Esophagus squamous epithelium (tissue), 5 donors: ENCODE measurements at regions not wholly inside any gene's neighbourhood (a gene's known extent, or its start where the extent isn't known, plus 50 kb on each side); places are given as distances from the start of the nearest gene placed in this dataset.

Source experiments
- DNase-seq: peaks from one replicate; lab custom pipeline; 2025; lab: John Stamatoyannopoulos, UW
- H3K27ac ChIP-seq, 4 donors: fragments of 200-600 bp; sonication (generic); one replicate each; pipeline ENCODE4 v1.5.1; 2016 to 2019; ENCODE audit warnings: mild to moderate bottlenecking in 1 of 4
- H3K27me3 ChIP-seq, 4 donors: fragments of 200-600 bp; sonication (generic); 1 replicate in 3 of 4; 2 replicates in 1 of 4; pipeline versions ENCODE4 v1.5.1 to v1.6.0; 2017 to 2021; ENCODE audit warnings: antibody characterized with exemption in 1 of 4
- H3K36me3 ChIP-seq, 3 donors: fragments of 200-600 bp; sonication (generic); one replicate each; pipeline ENCODE4 v1.5.1; 2016 to 2019
- H3K4me1 ChIP-seq, 3 donors: fragments of 200-600 bp; sonication (generic); one replicate each; pipeline ENCODE4 v1.5.1; 2017 to 2019
- H3K4me3 ChIP-seq, 4 donors: fragments of 200-600 bp; sonication (generic); 1 replicate in 3 of 4; 2 replicates in 1 of 4; pipeline ENCODE4 v1.5.1; 2016 to 2019; ENCODE audit warnings: mild to moderate bottlenecking in 2 of 4, moderate library complexity in 1 of 4
- H3K9me3 ChIP-seq, 3 donors: fragments of 200-600 bp; sonication (generic); one replicate each; pipeline ENCODE4 v1.5.1; 2016 to 2019
- POLR2A ChIP-seq, 4 donors: fragments of 450-650 bp; IDR thresholded peaks; one replicate each; pipeline ENCODE4 v1.6.1; 2017; ENCODE audit warnings: antibody characterized with exemption in 4 of 4, mild to moderate bottlenecking in 4 of 4, moderate library complexity in 3 of 4
- WGBS, 2 donors: methylation state at CpG; one replicate each; pipeline ENCODE4 v1.1.5; 2018; 5-methylcytosine and 5-hydroxymethylcytosine counted together
- intact Hi-C: fragments of 100-400 bp; cut with DNase I; formaldehyde crosslinking; loops from one replicate; pipeline ENCODE4 v1.15.0; 2022
- TF ChIP-seq, protein P1 (sequence below), 6 experiments: fragments of 450-650 bp in 4 of 6; fragments of 200-600 bp in 2 of 6; sonication (generic) in 2 of 6; IDR thresholded peaks; one replicate each; pipeline ENCODE4 v1.5.1; 2016 to 2019; ENCODE audit warnings: antibody characterized with exemption in 6 of 6, mild to moderate bottlenecking in 4 of 6, moderate library complexity in 4 of 6
- donor health status: DM: yes; HTN: yes; CAD: no.

DNA sequence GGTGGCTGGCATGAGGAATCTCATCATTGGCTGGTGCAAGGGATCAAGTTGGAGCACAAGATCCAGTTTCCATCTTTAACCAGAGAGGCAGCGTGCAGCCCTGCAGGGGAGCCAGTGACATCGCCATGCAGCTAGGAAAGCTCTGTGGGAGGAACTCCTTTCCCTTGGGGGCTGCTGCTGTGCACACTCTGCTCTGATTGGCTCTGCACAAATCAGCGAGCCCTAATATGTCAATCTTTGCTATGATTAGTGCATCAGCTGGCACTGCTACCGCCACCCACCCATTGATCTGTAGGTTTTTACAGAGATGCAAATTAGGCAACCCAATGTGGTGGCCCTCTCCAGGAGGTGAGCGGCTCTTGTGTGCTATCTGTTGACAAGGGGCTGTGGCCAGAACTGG is 262.6 kb downstream of the PCNX1 start:
- intact Hi-C loops = loop anchor here (10.0 kb wide), 1 partner anchor 135 kb away; no protein-coding TSS in a partner anchor
- no peak for TF ChIP-seq POLR2A (IDR thresholded peaks at IDR 0.05)
- TF ChIP-seq, protein P1, sequence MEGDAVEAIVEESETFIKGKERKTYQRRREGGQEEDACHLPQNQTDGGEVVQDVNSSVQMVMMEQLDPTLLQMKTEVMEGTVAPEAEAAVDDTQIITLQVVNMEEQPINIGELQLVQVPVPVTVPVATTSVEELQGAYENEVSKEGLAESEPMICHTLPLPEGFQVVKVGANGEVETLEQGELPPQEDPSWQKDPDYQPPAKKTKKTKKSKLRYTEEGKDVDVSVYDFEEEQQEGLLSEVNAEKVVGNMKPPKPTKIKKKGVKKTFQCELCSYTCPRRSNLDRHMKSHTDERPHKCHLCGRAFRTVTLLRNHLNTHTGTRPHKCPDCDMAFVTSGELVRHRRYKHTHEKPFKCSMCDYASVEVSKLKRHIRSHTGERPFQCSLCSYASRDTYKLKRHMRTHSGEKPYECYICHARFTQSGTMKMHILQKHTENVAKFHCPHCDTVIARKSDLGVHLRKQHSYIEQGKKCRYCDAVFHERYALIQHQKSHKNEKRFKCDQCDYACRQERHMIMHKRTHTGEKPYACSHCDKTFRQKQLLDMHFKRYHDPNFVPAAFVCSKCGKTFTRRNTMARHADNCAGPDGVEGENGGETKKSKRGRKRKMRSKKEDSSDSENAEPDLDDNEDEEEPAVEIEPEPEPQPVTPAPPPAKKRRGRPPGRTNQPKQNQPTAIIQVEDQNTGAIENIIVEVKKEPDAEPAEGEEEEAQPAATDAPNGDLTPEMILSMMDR (IDR thresholded peaks at IDR 0.05) = no peak
- Histone ChIP-seq H3K4me3 (no peak overlapping the region), H3K27ac (no peak overlapping the region), H3K36me3 (no peaks in the 10 kb centered on the region), H3K27me3 (peaks cover 0 to 9% (median 0%) of the 10 kb centered on the region in 4 donors), H3K4me1 (peaks cover 0 to 4% (median 0%) of the 10 kb centered on the region in 3 donors), H3K9me3 (no peaks in the 10 kb centered on the region)
- WGBS, 2 donors = 94 to 96% methylated on average over 4 of the region's 5 CpGs
- DNase-seq = no peak

DNA sequence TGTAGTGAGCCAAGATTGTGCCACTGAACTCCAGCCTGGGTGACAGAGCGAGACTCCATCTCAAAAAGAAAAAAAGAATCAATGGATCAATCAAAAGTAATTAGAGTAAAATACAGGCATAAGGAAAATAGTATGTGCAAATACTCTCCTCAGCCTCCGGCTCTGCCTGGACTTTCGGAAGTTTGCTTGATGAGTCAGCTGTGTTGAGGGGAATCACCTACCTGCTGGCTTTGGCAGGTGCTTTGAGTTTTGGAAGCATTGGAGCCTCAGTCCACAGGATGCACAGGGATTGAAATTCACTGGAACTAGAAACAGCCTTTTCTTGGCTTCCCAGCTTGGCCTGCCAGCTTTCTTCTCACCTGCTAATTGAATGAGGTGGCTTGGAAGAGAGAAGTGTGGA is 268.2 kb downstream of the PCNX1 start:
- WGBS, 2 donors = 37 to 51% methylated on average over 3 of the region's 3 CpGs
- Histone ChIP-seq H3K27ac (no peak overlapping the region), H3K36me3 (no peaks in the 10 kb centered on the region), H3K27me3 (peaks cover 0 to 9% (median 0%) of the 10 kb centered on the region in 4 donors), H3K4me3 (no peak overlapping the region), H3K4me1 (no peaks in the 10 kb centered on the region), H3K9me3 (no peaks in the 10 kb centered on the region)
- TF ChIP-seq, protein P1 (IDR thresholded peaks at IDR 0.05) = no peak
- TF ChIP-seq POLR2A (IDR thresholded peaks at IDR 0.05) = no peak
- no peak for DNase-seq
- intact Hi-C loops = no loop called here

DNA sequence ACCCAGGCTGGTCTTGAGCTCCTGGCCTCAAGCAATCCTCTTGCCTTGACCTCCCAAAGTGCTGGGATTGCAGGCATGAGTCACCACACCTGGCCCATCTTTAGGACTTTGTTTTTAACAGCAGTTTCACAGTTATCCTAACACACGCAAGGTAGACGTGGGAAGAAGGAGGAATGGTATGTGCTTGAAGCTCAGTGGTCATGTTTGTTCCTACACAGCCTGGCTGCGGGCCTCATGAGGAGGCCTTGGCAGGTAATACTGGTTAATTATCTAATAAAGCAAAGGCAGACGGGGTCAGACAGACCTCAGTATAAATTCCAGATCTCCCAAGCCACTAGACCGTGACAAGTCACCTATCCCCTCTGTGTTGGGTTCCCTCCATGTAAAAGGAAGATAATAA is 271.8 kb downstream of the PCNX1 start:
- Histone ChIP-seq H3K4me1 (no peaks in the 10 kb centered on the region), H3K27ac (no peak overlapping the region), H3K9me3 (no peaks in the 10 kb centered on the region), H3K4me3 (no peak overlapping the region), H3K27me3 (peaks cover 0 to 2% (median 0%) of the 10 kb centered on the region in 4 donors), H3K36me3 (no peaks in the 10 kb centered on the region)
- TF ChIP-seq, protein P1 (IDR thresholded peaks at IDR 0.05) = no peak
- no peak for TF ChIP-seq POLR2A (IDR thresholded peaks at IDR 0.05)
- no peak for DNase-seq
- intact Hi-C loops = no loop called here
- 78 to 91% methylated on average over 5 of the region's 5 CpGs for WGBS, 2 donors

DNA sequence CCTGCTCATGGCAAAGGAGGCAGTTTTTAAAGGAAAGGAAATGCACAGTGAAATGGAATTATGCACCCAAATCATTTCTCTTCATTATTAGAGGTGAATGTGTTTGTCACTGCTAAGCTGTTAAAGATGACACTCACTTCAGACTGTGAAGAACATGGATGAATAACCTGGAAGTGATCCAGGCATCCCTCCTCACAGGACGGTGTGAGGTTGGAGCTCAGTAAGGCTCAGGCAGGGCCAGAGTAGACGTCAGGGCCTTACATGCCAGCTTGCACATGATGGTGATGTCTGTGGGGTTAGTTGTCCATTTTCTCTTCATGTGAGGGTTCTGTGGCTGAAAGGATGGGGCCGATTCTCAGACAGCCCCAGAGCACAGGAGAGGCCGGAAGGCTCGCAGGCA is 273.1 kb downstream of the PCNX1 start:
- intact Hi-C loops = no loop called here
- TF ChIP-seq, protein P1 (IDR thresholded peaks at IDR 0.05) = no peak
- TF ChIP-seq POLR2A (IDR thresholded peaks at IDR 0.05) = no peak
- 80 to 89% methylated on average over 5 of the region's 5 CpGs for WGBS, 2 donors
- Histone ChIP-seq H3K27me3 (no peaks in the 10 kb centered on the region), H3K36me3 (no peaks in the 10 kb centered on the region), H3K9me3 (no peaks in the 10 kb centered on the region), H3K4me3 (no peak overlapping the region), H3K27ac (no peak overlapping the region), H3K4me1 (no peaks in the 10 kb centered on the region)
- no peak for DNase-seq

DNA sequence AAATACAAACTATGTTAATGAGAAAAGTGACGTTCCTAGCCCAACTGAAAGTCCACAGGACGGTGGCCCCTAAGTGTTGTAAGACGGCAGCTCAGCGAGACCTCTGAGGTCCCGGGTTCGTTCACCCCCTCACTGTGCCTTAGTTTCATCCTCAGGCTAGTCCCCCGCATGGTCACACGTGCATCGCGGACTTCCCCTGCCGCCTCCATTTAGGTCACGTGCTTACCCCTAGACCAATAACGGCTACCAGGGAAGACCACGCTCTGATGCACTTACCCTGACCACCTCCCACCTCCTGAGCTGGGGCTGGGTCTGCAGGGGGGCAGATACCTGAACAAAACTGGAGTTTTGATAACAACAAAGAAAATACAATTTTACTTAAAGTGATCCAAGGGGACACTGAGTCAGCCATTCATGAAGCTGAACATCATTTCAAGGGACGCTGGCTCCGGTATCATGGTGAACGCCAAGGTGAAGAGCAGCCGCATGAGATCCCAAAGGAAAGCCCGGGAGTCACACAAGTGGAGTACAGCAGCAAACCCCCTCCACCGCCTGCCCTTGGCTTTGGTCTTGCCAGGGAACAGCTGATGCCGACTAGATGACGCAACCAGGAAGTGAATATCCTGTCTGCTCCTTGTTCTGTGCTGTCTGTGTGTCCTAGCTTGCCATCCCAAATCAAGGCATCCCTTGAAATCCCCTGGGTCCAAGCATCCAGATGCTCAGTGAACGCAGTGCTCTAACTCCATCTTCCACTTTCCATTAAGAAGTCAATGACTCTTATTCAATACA is 274.1 kb downstream of the PCNX1 start:
- no peak for TF ChIP-seq POLR2A (IDR thresholded peaks at IDR 0.05)
- TF ChIP-seq, protein P1 (IDR thresholded peaks at IDR 0.05) = no peak
- Histone ChIP-seq H3K36me3 (no peaks in the 10 kb centered on the region), H3K27me3 (no peaks in the 10 kb centered on the region), H3K4me3 (no peak overlapping the region), H3K4me1 (no peaks in the 10 kb centered on the region), H3K27ac (no peak overlapping the region), H3K9me3 (no peaks in the 10 kb centered on the region)
- WGBS, 2 donors = 85 to 86% methylated on average over 21 to 22 of the region's 23 CpGs
- intact Hi-C loops = no loop called here
- no peak for DNase-seq
